Neural crest cell (in vitro differentiated cells): ENCODE measurements at regions not wholly inside any gene's neighbourhood (a gene's known extent, or its start where the extent isn't known, plus 50 kb on each side); places are given as distances from the start of the nearest gene placed in this dataset.

Source experiments
- DNase-seq: peaks from one replicate; pipeline ENCODE4 v3.0.0; 2021; ENCODE audit warnings: low read depth, mixed read lengths, low spot score
- H3K27ac Mint-ChIP-seq: one replicate; pipeline ENCODE4 v1.8.0; 2021; ENCODE audit warnings: mild to moderate bottlenecking, mixed read lengths; ENCODE audit not compliant: unreplicated experiment
- H3K27me3 Mint-ChIP-seq: 2 replicates; pipeline ENCODE4 v1.8.0; 2021; ENCODE audit warnings: low read depth, mild to moderate bottlenecking, mixed read lengths
- H3K36me3 Mint-ChIP-seq: 2 replicates; pipeline ENCODE4 v1.8.0; 2021; ENCODE audit warnings: low read depth, mild to moderate bottlenecking, mixed read lengths
- H3K4me1 Mint-ChIP-seq: 2 replicates; pipeline ENCODE4 v1.8.0; 2021; ENCODE audit warnings: mixed read lengths
- H3K4me3 Mint-ChIP-seq: one replicate; pipeline ENCODE4 v1.8.0; 2021; ENCODE audit warnings: mild to moderate bottlenecking, mixed read lengths
- H3K9me3 Mint-ChIP-seq: 2 replicates; pipeline ENCODE4 v1.8.0; 2021; ENCODE audit warnings: mixed read lengths
- TF ChIP-seq, protein P1 (sequence below): fragments of 200-600 bp; sonication (generic); conservative IDR thresholded peaks from 2 replicates; pipeline ENCODE4 v1.5.0; 2021; ENCODE audit warnings: antibody characterized with exemption, mild to moderate bottlenecking

DNA sequence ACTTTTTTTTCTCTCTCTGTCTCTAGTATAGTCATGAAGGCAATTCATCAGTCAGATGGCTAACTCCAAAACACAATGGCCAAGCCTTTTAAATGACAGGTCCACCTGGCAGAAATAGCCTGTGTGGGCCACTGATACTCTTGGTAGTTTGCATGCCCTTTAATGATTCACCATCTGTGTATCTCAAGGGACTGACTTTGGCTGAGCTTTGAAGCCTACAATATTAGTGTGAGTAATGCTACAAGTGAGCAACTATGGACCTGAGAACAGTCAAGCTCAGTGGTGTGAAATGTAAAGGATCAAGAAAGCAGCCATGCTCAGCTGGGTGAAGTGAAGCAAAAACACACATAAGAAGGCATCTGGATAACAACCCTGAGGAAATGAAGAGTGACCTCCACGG is 506.9 kb downstream of the TLE1 start:
- Mint-ChIP-seq H3K4me3 (no peak overlapping the region), H3K27ac (no peak overlapping the region), H3K4me1 (no peaks in the 10 kb centered on the region), H3K36me3 (no peaks in the 10 kb centered on the region), H3K27me3 (no peaks in the 10 kb centered on the region), H3K9me3 (no peaks in the 10 kb centered on the region)
- TF ChIP-seq, protein P1, sequence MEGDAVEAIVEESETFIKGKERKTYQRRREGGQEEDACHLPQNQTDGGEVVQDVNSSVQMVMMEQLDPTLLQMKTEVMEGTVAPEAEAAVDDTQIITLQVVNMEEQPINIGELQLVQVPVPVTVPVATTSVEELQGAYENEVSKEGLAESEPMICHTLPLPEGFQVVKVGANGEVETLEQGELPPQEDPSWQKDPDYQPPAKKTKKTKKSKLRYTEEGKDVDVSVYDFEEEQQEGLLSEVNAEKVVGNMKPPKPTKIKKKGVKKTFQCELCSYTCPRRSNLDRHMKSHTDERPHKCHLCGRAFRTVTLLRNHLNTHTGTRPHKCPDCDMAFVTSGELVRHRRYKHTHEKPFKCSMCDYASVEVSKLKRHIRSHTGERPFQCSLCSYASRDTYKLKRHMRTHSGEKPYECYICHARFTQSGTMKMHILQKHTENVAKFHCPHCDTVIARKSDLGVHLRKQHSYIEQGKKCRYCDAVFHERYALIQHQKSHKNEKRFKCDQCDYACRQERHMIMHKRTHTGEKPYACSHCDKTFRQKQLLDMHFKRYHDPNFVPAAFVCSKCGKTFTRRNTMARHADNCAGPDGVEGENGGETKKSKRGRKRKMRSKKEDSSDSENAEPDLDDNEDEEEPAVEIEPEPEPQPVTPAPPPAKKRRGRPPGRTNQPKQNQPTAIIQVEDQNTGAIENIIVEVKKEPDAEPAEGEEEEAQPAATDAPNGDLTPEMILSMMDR, result no peak
- DNase-seq, result no peak

DNA sequence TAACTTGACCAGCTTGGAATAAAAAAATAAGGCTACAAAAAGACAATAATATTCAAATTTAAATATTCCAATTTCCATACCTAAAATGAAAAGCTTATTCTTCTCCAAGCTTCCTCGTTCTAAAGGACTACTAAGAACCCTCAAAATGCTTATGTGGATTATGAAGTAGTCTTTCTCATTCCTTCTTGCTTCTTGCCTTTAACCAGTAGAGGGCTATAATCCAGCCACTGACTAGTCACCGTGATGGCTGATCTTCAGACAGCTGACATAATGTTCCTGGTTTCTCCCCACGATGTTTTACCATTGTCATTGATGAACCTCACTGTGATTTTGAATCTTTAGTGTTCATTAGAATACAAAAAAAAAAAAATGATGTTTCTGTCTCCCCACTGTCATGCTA is 515.3 kb downstream of the TLE1 start:
- H3K4me3 Mint-ChIP-seq, result no peak overlapping the region
- H3K9me3 Mint-ChIP-seq, result peaks cover 14% of the 10 kb centered on the region
- TF ChIP-seq, protein P1, result no peak
- peaks cover 5% of the 10 kb centered on the region for H3K36me3 Mint-ChIP-seq
- no peaks in the 10 kb centered on the region for H3K27me3 Mint-ChIP-seq
- H3K4me1 Mint-ChIP-seq, result no peaks in the 10 kb centered on the region
- H3K27ac Mint-ChIP-seq, result no peak overlapping the region
- DNase-seq, result no peak

- no peak overlapping the region for H3K27ac Mint-ChIP-seq
- no peaks in the 10 kb centered on the region for H3K4me1 Mint-ChIP-seq
- TF ChIP-seq, protein P1, result no peak
- no peak overlapping the region for H3K4me3 Mint-ChIP-seq
- no peaks in the 10 kb centered on the region for H3K27me3 Mint-ChIP-seq
- H3K36me3 Mint-ChIP-seq, result peaks cover 7% of the 10 kb centered on the region
- H3K9me3 Mint-ChIP-seq, result peaks cover 17% of the 10 kb centered on the region
- no peak for DNase-seq
Observed at GRCh38 chr9:81171689-81172088, 517.7 kb downstream of the TLE1 start.

- H3K4me3 Mint-ChIP-seq, result no peak overlapping the region
- TF ChIP-seq, protein P1, result no peak
- no peak for DNase-seq
- peaks cover 10% of the 10 kb centered on the region for H3K36me3 Mint-ChIP-seq
- no peaks in the 10 kb centered on the region for H3K4me1 Mint-ChIP-seq
- H3K9me3 Mint-ChIP-seq, result peaks cover 3% of the 10 kb centered on the region
- no peak overlapping the region for H3K27ac Mint-ChIP-seq
- no peaks in the 10 kb centered on the region for H3K27me3 Mint-ChIP-seq
Observed at GRCh38 chr9:81162361-81162760, 527.0 kb downstream of the TLE1 start.

GRCh38 chr9:81156381-81156780 is 533.0 kb downstream of the TLE1 start:
- no peaks in the 10 kb centered on the region for H3K27me3 Mint-ChIP-seq
- DNase-seq, result no peak
- TF ChIP-seq, protein P1, result no peak
- H3K27ac Mint-ChIP-seq, result no peak overlapping the region
- peaks cover 2% of the 10 kb centered on the region for H3K9me3 Mint-ChIP-seq
- H3K36me3 Mint-ChIP-seq, result peaks cover 2% of the 10 kb centered on the region
- no peak overlapping the region for H3K4me3 Mint-ChIP-seq
- no peaks in the 10 kb centered on the region for H3K4me1 Mint-ChIP-seq

DNA sequence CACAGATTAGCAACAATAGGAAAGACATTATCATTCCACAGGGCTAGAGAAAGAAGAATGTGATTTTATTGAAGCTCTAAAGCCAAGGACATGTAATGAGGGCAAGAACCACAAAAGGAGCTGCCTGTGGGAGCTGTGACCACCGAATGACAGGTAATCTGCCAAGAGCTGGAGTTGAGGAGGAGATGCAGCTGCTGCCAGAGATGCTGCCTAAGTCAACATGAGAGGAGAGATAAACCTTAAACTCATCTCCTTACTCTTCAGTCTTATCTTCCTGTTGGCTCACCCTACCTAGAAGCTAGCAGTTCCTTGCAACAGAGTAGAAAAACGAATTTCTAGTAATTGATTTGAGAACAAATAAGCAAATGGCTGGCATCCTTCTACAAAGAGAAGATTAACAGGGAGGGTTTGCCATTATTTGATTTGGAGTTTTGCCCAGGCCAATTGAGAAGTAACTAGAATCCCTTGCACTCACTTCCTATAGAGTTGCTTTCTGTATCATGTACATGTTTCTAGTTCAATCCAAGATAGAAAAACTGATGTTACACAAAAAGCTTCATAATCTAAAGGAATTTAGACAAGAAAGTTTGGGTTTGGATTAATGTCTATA is 539.2 kb downstream of the TLE1 start:
- H3K36me3 Mint-ChIP-seq, result peaks cover 5% of the 10 kb centered on the region
- H3K4me3 Mint-ChIP-seq, result no peak overlapping the region
- H3K9me3 Mint-ChIP-seq, result peaks cover 8% of the 10 kb centered on the region
- no peak for DNase-seq
- TF ChIP-seq, protein P1, result no peak
- H3K27me3 Mint-ChIP-seq, result no peaks in the 10 kb centered on the region
- H3K27ac Mint-ChIP-seq, result no peak overlapping the region
- no peaks in the 10 kb centered on the region for H3K4me1 Mint-ChIP-seq
